HG03139 (cell line): ENCODE measurements at regions not wholly inside any gene's neighbourhood (a gene's known extent, or its start where the extent isn't known, plus 50 kb on each side); places are given as distances from the start of the nearest gene placed in this dataset.
"Not testable (repeated sequence)": the region's sequence is repeated elsewhere in the genome, so short reads cannot be mapped to it uniquely, and the experiment has no call there.

Experiments
- ATAC-seq: cut with Tn5 transposase; IDR thresholded peaks from one replicate; pipeline ENCODE4 v1.9.1; 2021; ENCODE audit not compliant: unreplicated experiment

DNA sequence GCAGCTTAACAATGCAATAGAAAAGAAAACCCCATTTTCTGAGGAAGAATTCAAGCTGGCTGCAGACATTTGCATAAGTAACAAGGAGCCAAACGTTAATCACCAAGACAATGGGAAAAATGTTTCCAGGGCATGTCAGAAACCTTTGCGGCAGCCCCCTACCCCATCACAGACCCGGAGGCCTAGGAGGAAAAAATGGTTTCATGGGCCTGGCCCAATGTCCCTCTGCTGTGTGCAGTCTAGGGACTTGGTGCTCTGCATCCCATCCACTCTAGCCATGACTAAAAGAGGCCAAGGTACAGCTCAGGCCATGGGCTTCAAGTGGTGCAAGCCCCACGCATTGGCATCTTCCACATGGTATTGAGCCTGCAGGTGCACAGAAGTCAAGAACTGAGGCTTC lies 147.0 kb upstream of the NR3C2 start:
- ATAC-seq = no peak

DNA sequence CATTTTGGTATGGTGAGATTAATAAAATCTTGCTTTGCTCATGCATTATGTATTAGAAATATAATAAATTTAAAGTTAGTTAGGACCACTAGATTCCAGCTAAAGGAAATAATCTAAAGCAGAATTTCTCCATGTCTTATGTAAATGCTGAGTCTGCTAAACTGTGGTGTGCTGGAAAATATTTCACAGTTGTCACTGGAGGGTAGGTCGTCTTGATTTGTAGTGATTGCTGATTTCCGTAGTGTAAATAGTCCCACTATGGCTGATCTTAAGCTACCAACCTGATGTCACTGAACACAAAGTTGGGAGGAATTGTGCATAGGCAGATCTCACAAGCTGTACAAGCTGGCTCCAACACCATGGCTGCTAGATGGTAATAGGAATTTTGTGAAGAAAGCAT lies 133.4 kb upstream of the NR3C2 start:
- ATAC-seq = no peak

DNA sequence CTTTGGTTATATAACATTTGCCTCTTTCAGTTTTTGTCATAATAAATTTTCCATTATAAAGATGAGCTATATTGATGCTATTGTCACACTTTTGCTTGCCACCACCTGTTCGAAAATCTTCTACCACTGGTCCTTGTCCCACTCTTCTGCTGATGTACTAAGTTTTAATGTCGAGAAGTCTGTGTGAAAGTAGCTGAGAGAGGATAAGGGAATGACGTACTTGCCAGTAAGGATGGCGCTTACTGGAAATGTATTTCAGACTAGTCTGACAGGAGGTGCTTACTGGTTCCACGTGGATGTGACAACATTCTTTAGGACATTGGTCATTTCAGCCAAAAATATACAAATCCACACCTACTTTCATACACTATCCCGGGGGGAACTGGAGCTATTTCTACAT lies 132.7 kb upstream of the NR3C2 start:
- no peak for ATAC-seq

DNA sequence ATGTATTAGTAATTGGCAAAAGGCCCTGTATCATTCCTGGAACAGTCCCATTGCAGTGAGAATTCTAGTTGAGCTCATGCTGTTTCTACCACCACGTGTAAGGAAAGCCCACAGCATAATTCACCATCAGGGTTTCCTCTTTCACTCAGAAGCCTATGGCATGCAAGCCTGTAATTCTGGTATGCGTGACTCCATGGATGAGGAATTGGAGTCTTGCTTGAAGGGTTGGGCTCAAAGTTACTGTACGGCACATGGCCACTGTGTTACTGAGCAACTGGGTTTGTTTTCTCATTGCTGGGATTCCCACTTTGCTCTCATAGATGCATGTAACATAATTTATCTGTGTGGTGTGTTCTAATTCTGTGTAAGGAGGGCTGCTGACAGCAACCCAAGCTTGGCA lies 132.3 kb upstream of the NR3C2 start:
- no peak for ATAC-seq

DNA sequence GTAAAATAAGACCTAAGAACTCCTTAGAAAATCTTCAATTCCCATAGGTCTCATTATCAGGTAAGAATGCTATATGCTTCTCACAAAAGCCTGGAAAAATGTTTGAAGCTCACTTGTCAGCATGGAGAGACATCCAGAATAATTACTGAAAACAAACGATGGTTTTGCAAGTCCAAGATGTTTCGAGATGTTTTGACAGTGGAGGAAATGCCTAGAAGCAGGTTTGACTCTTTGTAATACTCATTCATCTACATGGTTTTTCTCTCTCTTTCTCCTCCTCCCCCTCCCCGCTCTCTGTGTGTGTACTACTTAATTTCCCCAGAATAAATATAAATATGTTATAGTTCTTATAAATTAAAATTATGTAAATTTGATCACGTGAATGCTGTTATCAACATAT lies 131.9 kb upstream of the NR3C2 start:
- no peak for ATAC-seq

DNA sequence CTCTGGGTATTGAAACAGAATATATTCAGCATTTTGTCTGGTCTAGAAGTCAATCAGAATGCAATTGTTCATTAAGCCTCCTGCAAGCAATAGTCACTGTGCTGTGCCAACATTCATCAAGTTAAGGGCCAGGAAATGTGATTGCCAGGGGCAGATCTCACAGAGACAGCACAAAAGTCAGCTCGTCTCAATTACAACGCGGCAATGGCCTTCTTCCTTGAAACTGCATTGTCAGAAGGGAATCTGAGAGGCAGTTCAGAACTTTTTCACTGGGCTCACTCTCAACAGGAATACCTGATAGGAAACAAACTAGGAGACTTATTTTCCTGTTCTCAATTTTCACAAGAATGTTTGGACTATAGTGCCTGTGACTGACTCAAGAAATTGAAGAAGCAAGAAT lies 131.1 kb upstream of the NR3C2 start:
- ATAC-seq = no peak

DNA sequence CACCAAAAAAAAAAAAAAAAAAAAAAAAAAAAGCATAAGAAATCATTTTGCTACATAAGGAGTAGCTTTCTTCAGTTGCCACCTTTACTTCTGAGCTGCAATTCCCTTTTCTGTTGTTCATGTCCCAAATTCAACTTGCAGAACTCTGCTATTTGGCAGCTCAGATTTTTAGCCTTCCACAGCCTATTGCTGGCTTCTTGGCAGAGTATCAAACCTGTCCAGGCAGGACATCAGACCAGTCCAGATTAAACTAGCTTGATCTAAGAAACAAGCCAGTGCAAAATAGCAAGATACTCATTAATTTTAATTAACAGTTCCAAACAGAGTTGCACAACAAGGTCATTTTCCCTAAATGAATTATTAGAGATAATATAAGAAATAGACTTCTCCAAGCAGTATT lies 123.6 kb upstream of the NR3C2 start:
- ATAC-seq = no peak

DNA sequence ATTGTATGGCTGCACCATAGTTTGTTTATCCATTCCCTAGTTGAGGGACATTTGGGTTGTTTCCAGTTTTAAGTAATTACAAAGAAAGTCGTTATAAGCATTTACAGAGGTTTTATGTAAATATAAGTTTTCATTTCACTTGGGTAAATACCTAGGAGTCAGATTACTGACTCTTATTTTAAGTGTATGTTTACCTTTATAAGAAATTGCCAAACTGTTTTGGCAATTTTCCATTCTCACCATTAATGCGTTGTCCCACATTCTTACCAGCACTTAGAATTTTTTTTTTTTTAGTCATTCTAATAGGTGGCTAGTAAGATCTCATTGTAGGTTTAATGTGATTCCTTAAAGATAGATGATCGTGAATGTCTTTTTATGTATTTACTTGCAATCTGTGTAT lies 121.5 kb upstream of the NR3C2 start:
- no peak for ATAC-seq

DNA sequence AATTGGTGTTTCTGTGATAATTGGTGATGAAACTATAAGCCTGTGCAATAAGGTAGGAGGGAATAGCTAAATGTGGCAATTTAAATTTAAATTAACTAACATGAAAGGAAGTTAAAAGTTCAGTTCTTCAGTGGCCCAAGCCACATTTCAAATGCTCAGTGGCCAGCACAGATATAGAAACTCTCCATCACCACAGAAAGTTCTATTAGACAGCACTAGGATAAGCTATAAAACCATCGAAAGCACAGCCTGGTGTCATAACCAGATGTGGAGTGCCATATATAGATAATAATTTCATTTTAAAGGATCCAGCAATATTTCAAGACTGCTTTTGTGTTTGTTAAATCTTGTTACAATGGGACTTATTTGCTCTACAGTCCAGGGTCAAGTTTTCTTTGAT lies 119.3 kb upstream of the NR3C2 start:
- no peak for ATAC-seq

DNA sequence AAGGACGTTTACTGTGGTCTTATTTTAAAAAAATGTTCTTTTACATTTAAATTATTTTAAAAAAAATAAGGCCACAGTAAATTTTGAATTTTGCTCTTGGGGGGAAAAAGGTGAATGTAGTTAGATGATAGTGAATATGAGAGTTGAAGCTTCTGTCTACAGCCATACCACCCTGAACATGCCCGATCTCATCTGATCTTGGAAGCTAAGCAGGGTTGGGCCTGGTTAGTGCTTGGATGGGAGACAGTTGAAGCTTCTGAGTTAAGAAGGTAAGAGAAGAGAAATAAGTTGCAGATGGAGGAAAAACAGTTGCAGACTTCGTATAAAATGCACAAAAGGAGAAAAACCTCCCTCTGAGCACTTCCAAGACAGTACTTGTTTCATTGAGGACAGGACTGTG lies 115.6 kb upstream of the NR3C2 start:
- ATAC-seq = no peak

DNA sequence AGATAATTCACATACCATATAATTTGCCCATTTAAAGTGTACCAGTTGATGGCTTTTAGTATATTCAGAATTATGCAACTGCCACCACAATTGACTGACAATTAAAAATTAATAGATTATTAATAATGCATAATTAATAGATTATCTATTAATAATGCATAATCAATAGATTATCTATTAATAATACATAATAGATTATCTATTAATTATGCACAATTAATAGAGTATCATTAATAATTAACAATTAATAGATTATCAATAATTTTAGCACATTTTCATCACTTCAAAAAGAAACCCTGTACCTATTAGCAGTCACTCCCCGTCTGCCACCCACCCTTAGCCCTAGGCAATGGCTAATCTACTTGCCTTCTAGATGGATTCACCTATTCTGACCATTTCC lies 108.6 kb upstream of the NR3C2 start:
- ATAC-seq = no peak

DNA sequence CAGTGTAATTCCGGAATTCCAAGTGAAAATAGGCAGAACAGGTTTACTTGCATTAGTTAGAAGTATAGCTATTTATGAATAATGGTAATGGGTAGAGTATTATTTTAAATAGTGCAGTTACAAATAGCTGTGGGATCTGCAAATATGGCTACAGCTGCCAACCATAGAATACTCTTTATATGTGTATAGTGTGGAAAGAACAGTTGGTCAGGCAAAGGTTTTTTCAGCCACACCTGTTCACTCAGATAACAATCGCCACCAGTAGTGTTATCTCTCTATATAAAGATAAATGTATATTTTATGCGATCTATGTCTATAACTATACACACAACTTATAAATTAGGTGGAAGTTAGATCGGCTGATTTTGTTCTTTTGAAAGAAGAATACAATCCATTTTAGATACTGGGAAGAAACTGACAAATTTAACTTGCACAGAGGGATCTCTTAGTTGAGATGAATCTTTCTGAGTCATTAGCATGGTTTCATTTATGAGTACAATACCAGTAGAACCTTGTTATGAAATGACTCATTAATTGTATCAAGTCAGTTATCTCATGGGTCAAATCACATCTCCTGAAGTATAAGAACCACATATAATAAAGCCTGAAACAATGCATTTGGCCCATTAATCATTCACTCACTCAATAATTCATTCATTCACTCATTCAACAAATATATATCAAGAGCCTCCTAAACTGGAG lies 100.9 kb upstream of the NR3C2 start:
- ATAC-seq = no peak

DNA sequence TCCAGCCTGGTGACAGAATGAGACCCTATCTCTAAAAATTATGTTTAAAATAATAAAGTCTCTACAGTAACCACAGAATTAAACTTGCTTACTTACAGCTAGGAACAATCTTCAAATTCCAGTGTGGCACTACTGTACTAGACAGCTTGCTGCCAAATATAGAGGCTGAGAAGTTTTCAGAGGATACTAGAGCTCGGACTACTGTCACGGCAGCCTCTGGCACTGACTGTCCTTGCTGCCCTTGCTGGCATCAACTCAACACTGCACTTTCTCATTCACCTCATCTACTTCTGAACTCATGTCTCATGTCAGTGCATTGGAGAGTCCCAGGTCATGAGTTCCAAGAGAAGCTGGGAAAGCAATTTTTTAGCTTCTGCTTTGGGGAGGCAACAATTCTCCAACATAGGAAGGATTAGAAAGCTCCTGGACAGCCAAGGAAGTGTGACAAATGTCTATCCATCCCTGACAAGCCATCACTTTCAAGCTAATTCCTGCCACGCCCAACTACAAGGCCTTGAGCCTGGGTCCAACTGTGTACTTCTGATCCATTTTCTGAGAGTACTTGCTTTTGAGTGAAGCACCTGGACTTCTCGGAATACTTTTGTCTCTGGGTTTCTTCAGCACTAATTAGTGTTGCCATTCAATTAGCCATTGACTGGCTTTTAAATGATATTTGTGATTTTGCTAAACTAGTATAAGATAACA lies 98.6 kb upstream of the NR3C2 start:
- no peak for ATAC-seq

DNA sequence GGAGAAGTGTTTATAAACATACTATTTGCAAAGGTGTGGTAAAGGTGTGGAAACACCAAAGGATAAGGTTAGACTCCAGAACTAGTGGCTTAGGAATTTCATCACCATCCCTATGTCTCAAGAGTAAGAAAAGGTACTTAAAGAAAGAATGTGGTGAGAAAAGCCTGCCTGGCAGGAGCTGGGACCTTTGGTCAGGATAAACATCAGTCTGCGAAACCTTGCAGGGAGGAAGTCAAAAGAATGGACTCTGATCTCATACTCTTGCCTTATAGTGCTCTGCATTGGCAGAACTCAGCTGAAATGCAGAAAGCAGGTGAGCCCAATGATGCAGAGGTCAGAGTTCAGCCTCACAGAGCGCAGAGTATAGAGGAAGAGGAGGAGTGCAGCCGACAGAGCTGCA lies 97.2 kb upstream of the NR3C2 start:
- no peak for ATAC-seq

DNA sequence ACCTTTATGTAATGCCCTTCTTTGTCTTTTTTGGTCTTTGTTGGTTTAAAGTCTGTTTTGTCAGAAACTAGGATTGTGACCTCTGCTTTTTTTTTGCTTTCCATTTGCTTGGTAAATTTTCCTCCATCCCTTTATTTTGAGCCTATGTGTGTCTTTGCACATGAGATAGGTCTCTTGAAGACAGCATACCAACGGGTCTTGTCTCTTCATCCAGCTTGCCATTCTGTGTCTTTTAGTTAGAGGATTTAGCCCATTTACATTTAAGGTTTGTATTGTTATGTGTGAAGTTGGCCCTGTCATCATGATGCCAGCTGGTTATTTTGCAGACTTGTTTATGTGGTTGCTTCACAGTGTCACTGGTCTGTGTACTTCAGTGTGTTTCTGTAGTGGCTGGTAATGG lies 91.6 kb upstream of the NR3C2 start:
- not testable (repeated sequence) for ATAC-seq

DNA sequence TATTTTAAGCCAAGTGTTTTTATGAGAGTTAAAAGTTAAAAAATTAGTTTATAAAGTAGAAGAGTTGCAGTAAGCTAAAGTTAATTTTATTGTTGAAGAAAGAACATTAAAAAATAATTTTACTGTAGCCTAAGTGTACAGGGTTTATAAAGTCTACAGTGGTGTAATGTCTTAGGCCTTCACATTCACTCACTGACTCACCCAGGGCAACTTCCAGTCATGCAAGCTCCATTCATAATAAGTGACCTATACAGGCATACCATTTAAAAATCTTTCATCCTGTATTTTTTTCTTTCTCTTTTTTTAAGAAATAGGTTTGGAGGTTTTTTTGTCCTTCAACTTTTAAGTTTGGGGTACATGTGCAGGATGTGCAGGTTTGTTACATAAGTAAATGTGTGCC lies 87.9 kb upstream of the NR3C2 start:
- no peak for ATAC-seq

DNA sequence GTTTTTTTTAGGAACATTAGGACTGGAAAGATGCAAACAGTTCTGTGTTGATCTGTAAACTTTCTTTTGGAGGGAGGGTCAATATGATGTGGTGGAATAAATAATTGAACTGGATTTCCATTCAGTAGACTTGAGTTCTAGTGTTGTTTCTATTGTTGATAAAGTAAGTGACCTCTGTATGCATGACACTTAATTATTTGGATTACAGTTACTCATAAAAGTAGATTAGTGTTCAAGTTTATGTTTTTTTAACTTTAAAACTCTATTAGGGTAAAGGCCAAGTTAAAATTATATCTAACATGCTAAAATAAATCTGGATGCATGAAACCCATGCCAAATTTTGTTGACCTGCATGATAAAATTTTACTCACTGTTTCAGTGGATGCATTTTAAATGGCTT lies 85.4 kb upstream of the NR3C2 start:
- ATAC-seq = no peak

DNA sequence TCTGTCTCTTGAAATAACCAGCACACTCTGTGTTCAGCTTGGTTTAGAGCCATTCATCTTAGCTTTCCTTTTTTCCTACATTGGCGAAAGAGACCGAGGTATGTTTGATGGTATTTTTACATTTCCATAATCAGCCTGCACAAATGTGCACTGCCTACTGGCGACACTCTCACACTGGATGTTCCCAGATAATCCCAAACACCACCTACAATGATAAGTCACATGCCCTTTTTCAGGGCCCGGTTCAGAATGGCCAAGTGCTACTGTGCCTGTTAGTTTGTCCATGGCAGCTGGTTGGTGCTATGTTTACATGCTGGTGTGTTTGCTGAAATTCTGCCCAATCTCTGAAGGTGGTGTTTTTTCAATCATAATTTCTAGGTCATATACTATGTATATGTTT lies 80.8 kb upstream of the NR3C2 start:
- ATAC-seq = no peak

DNA sequence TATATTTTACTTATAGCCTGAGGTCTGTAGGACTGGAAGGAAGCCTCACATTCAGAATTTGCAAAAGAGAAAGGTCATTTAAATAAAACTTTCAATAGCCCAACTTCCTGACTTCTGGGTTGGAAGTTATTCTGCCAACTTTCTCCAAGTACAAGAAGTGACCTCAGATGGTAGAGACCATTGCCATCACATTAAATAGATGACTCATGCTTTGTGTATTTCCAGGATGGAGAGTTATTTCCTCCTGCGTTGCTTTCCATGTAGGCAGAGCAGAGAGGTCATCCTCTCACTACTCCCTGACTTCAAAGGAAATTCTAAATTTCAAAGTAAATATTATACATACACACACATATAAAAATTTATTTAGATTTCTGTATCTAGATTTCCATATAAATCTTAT lies 73.0 kb upstream of the NR3C2 start:
- no peak for ATAC-seq

DNA sequence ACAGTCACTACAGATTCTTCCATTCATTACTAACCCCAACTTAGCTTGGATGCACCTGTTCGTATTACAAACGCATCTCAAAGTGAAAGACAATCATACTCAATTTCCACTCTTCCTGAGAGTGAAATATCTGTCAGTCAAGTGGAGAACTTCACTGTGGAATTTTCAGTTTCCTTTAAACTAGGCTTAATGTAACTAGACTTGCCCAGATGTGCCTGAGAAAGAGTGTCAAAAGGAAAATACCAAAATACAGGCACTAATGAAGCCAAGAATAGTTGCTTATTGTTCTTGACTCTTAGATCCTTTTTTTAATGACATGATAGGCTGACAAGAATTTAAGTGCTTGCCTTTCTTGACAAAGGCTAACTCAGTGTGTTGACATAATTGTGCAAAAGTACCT lies 72.4 kb upstream of the NR3C2 start:
- ATAC-seq = no peak

DNA sequence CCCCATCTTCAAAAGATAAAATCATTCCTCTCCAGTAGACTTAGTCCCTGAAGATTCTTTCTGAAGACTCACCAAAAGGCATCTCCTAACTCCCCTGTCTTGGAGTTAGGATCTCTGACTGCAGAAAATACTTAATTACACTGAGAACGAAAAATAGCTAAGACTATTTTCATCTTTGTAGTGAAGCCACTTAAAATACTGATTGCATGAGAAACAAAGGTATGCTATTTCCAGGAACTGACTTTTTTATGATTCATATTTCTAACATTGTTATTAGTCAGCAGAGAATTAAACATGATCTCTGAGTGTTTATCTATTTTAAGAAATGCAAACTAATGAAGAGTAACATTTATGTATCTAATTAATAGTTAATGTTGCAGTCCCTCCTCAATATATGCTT lies 71.8 kb upstream of the NR3C2 start:
- ATAC-seq = no peak

DNA sequence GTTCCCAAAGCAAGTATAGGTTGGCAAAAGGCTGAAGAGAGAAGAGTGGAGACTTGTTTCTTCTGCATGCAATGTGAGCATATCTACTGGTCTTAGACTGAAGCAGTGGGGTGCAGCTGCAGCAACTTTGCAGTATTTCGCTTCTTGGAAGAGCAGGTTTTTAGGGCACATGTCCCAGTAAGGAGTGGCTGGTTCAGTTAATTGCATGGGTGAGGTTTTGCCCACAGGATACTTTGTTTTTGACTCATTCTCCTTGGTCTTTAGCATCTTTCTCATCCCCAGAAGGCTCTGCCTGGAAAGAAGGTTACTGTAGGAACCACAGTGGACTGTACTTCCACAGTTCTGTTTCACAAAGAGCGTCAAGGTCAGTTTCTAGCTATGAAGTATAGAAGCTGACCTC lies 68.0 kb upstream of the NR3C2 start:
- ATAC-seq = no peak

DNA sequence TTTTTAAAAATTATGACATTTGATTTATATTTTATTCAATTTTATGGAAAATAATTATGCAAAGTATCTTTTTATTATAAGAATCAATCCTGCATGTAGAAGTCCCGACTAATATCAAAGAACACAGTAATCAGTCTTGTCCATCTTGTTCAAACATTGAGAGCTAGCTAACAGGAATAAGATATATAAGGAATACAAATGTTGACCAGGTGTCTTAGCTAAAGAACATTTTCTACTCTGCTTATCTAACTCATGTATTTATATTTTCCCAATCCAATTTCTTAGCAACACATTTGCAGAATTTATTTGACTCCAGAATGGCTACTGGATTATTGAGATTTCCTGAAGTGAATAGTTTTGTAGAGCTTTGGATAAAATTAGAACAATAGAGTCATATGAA lies 61.5 kb upstream of the NR3C2 start:
- ATAC-seq = no peak
